ENCODE measurements at regions not wholly inside any gene's neighbourhood (a gene's known extent, or its start where the extent isn't known, plus 50 kb on each side); places are given as distances from the start of the nearest gene placed in this dataset.

DNA sequence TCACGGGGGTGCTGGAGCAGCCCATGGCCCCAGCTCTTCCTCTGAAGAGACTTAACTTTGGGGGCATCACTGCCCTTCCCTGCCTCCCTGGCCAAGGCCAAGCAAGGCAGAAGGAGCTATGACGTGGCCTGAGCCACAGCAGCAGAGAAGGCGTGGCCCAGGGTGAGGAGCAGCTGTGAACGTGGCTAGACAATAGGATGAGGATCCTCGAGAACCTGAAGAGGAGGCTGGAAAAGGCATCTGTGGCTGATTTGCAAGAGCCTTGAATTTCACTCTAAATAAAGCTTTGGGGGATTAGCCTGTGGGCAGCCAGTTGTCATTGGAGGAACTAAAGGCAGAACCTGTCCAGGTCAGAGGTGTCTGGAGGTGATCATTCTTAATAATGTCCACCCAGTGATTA lies 652.9 kb upstream of the ID2 start:
- intact Hi-C loops (cut with DNase I; ENCODE audit: low total_unique reads), result no loop called here
- Histone ChIP-seq H3K36me3 (no peaks in the 10 kb centered on the region), H3K4me1 (no peaks in the 10 kb centered on the region), H3K27ac (no peak overlapping the region), H3K27me3 (no peaks in the 10 kb centered on the region), H3K4me3 (no peak overlapping the region), H3K9me3 (no peaks in the 10 kb centered on the region)
- no peak for DNase-seq
- TF ChIP-seq POLR2A (IDR thresholded peaks at IDR 0.05), result no peak
- TF ChIP-seq, protein P1, sequence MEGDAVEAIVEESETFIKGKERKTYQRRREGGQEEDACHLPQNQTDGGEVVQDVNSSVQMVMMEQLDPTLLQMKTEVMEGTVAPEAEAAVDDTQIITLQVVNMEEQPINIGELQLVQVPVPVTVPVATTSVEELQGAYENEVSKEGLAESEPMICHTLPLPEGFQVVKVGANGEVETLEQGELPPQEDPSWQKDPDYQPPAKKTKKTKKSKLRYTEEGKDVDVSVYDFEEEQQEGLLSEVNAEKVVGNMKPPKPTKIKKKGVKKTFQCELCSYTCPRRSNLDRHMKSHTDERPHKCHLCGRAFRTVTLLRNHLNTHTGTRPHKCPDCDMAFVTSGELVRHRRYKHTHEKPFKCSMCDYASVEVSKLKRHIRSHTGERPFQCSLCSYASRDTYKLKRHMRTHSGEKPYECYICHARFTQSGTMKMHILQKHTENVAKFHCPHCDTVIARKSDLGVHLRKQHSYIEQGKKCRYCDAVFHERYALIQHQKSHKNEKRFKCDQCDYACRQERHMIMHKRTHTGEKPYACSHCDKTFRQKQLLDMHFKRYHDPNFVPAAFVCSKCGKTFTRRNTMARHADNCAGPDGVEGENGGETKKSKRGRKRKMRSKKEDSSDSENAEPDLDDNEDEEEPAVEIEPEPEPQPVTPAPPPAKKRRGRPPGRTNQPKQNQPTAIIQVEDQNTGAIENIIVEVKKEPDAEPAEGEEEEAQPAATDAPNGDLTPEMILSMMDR (IDR thresholded peaks at IDR 0.05), result no peak

DNA sequence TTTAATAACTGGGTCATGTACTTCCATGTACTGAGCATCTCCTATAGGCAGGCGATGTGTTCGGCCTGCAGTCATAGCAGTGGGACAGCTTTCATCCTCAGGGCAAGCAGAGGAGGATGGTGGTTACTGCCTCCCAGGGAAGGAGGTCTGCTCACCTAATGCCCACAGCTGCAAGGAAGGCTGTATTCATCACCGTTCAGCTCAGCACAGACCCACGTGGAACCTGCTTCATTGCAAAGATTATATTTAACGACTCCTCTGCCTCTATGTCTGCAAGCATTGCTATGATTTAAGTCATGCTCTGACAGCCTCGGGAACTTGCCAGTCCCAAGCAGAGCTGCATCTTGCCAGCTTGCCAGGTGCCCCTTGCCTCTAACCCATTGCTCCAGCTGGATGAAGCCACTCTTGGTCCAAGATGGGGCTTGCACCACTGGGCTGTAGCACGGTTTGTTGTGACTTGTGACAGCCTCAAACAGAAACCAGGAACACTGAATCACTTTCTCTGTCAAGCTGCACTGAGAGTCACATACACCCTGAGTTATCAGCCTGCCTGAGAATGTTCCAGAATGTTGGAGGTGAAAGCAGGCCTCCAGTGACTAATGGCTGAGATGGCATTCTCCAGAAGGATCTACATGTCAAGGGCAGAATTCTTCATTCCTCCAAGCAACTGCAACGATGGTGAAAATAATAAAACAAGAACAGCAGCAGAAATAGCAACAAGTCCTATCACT lies 651.1 kb upstream of the ID2 start:
- intact Hi-C loops (cut with DNase I; ENCODE audit: low total_unique reads), result no loop called here
- Histone ChIP-seq H3K36me3 (no peaks in the 10 kb centered on the region), H3K9me3 (no peaks in the 10 kb centered on the region), H3K27ac (peak overlapping the region in 1 of 2 donors; percentile 5), H3K4me3 (no peak overlapping the region), H3K4me1 (no peaks in the 10 kb centered on the region), H3K27me3 (no peaks in the 10 kb centered on the region)
- TF ChIP-seq, protein P1 (IDR thresholded peaks at IDR 0.05), result no peak
- no peak for TF ChIP-seq POLR2A (IDR thresholded peaks at IDR 0.05)
- no peak for DNase-seq

DNA sequence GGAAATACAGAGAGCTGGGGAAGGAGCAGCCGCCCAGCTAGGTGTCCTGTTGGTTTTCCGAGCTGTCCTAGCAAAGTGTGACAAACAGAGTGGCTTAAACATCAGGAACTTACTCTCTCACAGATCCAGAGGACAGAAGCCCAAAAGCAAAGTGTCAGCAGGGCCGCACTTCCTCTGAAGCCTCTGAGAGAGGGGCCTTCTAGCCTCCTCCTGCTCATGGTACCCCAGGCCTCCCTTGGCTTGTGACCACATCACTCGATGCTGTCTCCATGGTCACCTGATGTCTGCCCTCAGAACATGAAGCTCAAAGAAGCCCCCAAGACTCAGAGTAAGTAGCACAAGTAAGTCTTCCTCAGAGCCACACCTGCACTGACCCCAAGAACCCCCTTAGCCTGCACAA lies 650.5 kb upstream of the ID2 start:
- DNase-seq, result no peak
- Histone ChIP-seq H3K36me3 (no peaks in the 10 kb centered on the region), H3K27ac (peak overlapping the region in 1 of 2 donors; percentile 5), H3K9me3 (no peaks in the 10 kb centered on the region), H3K27me3 (no peaks in the 10 kb centered on the region), H3K4me1 (no peaks in the 10 kb centered on the region), H3K4me3 (no peak overlapping the region)
- TF ChIP-seq, protein P1 (IDR thresholded peaks at IDR 0.05), result no peak
- TF ChIP-seq POLR2A (IDR thresholded peaks at IDR 0.05), result no peak
- intact Hi-C loops (cut with DNase I; ENCODE audit: low total_unique reads), result no loop called here

DNA sequence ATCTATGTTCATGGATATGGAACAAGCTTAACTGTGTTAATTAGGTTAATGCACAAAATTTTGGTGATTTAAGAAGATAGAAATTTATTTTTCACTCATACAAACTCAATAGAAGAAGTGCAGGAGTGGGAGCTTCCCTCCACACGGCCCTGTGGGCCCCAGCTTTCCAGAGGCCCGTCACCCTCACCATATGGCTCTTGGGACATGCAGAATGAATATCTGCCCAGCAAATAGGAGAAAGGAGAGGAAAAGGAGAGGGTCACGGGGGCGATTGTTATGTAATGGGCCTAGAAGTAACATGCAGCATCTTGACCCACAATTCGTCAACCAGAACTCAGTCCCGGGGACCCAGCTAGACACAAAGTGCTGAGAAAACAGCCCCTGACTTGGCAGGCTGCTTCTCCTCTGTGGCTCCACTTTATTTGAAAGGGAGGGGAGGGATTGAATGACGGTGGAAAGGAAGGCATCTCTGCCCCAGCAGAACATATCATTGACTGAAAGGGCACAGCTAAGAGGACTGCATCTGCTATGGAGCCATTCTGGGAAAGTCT lies 648.2 kb upstream of the ID2 start:
- Histone ChIP-seq H3K27ac (no peak overlapping the region), H3K9me3 (no peaks in the 10 kb centered on the region), H3K4me1 (no peaks in the 10 kb centered on the region), H3K36me3 (no peaks in the 10 kb centered on the region), H3K27me3 (no peaks in the 10 kb centered on the region), H3K4me3 (no peak overlapping the region)
- intact Hi-C loops (cut with DNase I; ENCODE audit: low total_unique reads), result no loop called here
- DNase-seq, result no peak
- TF ChIP-seq POLR2A (IDR thresholded peaks at IDR 0.05), result no peak
- TF ChIP-seq, protein P1 (IDR thresholded peaks at IDR 0.05), result no peak

DNA sequence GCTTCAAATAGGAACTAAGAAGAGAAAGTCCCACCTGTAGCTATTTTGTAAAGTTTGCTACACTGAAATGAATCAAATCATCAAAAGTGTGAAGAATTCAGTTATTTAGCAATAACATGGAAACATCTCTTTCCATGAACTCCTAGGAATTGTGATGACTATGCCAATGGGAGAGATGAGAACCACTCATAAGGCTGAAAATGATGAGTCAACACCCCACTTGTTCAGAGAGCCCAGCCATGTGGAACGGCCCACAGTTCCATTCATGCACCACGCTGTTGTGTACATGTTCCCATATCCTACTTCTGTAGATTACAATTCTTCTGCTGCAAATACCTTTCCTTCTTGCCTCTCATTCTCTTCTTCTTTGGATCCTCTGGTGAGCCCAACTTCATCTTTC lies 645.5 kb upstream of the ID2 start:
- no peak for DNase-seq
- Histone ChIP-seq H3K9me3 (no peaks in the 10 kb centered on the region), H3K4me3 (no peak overlapping the region), H3K4me1 (no peaks in the 10 kb centered on the region), H3K27me3 (no peaks in the 10 kb centered on the region), H3K27ac (no peak overlapping the region), H3K36me3 (no peaks in the 10 kb centered on the region)
- intact Hi-C loops (cut with DNase I; ENCODE audit: low total_unique reads), result no loop called here
- TF ChIP-seq, protein P1 (IDR thresholded peaks at IDR 0.05), result no peak
- no peak for TF ChIP-seq POLR2A (IDR thresholded peaks at IDR 0.05)
